Right atrium auricular region (tissue), 2 donors: ENCODE measurements at regions not wholly inside any gene's neighbourhood (a gene's known extent, or its start where the extent isn't known, plus 50 kb on each side); places are given as distances from the start of the nearest gene placed in this dataset.
A peak's percentile ranks its signal among the peaks of the same experiment; 100 is the strongest.

Experiments
- DNase-seq: peaks from one replicate; pipeline ENCODE4 v3.0.0-alpha.2; 2019; ENCODE audit warnings: low spot score
- H3K27ac ChIP-seq, 2 donors: fragments of 200-600 bp; sonication (generic); 1 replicate in 1 of 2; 2 replicates in 1 of 2; pipeline ENCODE4 v1.5.1; 2016 to 2019
- H3K27me3 ChIP-seq, 2 donors: fragments of 200-600 bp; sonication (generic); one replicate each; pipeline versions ENCODE4 v1.5.1 to v1.6.0; 2017 to 2019
- H3K36me3 ChIP-seq: fragments of 200-600 bp; sonication (generic); one replicate; pipeline ENCODE4 v1.5.1; 2016
- H3K4me1 ChIP-seq, 2 donors: fragments of 200-600 bp; sonication (generic); one replicate each; pipeline versions ENCODE4 v1.5.1 to v1.6.0; 2017 to 2019
- H3K4me3 ChIP-seq, 2 donors: fragments of 200-600 bp; sonication (generic); 1 replicate in 1 of 2; 2 replicates in 1 of 2; pipeline ENCODE4 v1.5.1; 2017 to 2019; ENCODE audit warnings: mild to moderate bottlenecking in 1 of 2, moderate library complexity in 1 of 2
- H3K9me3 ChIP-seq, 2 donors: fragments of 200-600 bp; sonication (generic); one replicate each; pipeline ENCODE4 v1.5.1; 2019
- CTCF ChIP-seq, 2 donors: fragments of 200-600 bp; sonication (generic); IDR thresholded peaks; one replicate each; pipeline ENCODE4 v1.5.1; 2019; ENCODE audit warnings: antibody characterized with exemption in 2 of 2

GRCh38 chr2:88829607-88830463, 138.4 kb downstream of the RPIA start:
- no peak overlapping the region for H3K27ac ChIP-seq

GRCh38 chr2:88831071-88831791, 139.8 kb downstream of the RPIA start:
- Histone ChIP-seq H3K36me3 (no peaks in the 10 kb centered on the region), H3K9me3 (no peaks in the 10 kb centered on the region), H3K27me3 (no peaks in the 10 kb centered on the region), H3K4me3 (no peak overlapping the region), H3K27ac (no peak overlapping the region), H3K4me1 (peaks cover 0 to 7% of the 10 kb centered on the region in 2 donors)
- no peak for TF ChIP-seq CTCF (IDR thresholded peaks at IDR 0.05)
- DNase-seq = no peak

More at GRCh38 chr2:88829607-88830463, 138.4 kb downstream of the RPIA start:
- TF ChIP-seq CTCF (IDR thresholded peaks at IDR 0.05) = no peak
- no peaks in the 10 kb centered on the region for H3K9me3 ChIP-seq
- H3K36me3 ChIP-seq = no peaks in the 10 kb centered on the region
- H3K27me3 ChIP-seq = no peaks in the 10 kb centered on the region
- no peak for DNase-seq
- peaks cover 0 to 7% of the 10 kb centered on the region in 2 donors for H3K4me1 ChIP-seq
- H3K4me3 ChIP-seq = no peak overlapping the region

- Histone ChIP-seq H3K27me3 (no peaks in the 10 kb centered on the region), H3K4me3 (no peak overlapping the region)
- no peak for DNase-seq
These were observed 140.3 kb downstream of the RPIA start for GRCh38 chr2:88831792-88832248.

GRCh38 chr2:88832311-88832991, 141.0 kb downstream of the RPIA start:
- H3K36me3 ChIP-seq = no peaks in the 10 kb centered on the region
- H3K9me3 ChIP-seq = no peaks in the 10 kb centered on the region
- no peak overlapping the region for H3K27ac ChIP-seq
- no peak overlapping the region for H3K4me3 ChIP-seq
- DNase-seq = no peak
- no peaks in the 10 kb centered on the region for H3K27me3 ChIP-seq
- no peak for TF ChIP-seq CTCF (IDR thresholded peaks at IDR 0.05)
- peaks cover 0 to 7% of the 10 kb centered on the region in 2 donors for H3K4me1 ChIP-seq

More at GRCh38 chr2:88831792-88832248, 140.3 kb downstream of the RPIA start:
- peaks cover 0 to 7% of the 10 kb centered on the region in 2 donors for H3K4me1 ChIP-seq
- H3K36me3 ChIP-seq = no peaks in the 10 kb centered on the region
- no peaks in the 10 kb centered on the region for H3K9me3 ChIP-seq
- no peak overlapping the region for H3K27ac ChIP-seq
- peak; percentile 29 to 71 for TF ChIP-seq CTCF (IDR thresholded peaks at IDR 0.05)

- Histone ChIP-seq H3K27me3 (no peaks in the 10 kb centered on the region), H3K4me3 (no peak overlapping the region), H3K4me1 (peaks cover 0 to 7% of the 10 kb centered on the region in 2 donors), H3K9me3 (no peaks in the 10 kb centered on the region), H3K36me3 (no peaks in the 10 kb centered on the region), H3K27ac (no peak overlapping the region)
- DNase-seq = no peak
- no peak for TF ChIP-seq CTCF (IDR thresholded peaks at IDR 0.05)
These were observed 141.5 kb downstream of the RPIA start for GRCh38 chr2:88832992-88833389.
